A549 (cell line): ENCODE measurements at regions not wholly inside any gene's neighbourhood (a gene's known extent, or its start where the extent isn't known, plus 50 kb on each side); places are given as distances from the start of the nearest gene placed in this dataset.

ENCODE experiments used
- ATAC-seq, 2 experiments: fragments of 200-7000 bp in 1 of 2; fragments of >200 bp in 1 of 2; cut with Nextera tagmentation in 1 of 2; cut with Tn5 transposase in 1 of 2; 3 replicates each; pipeline versions ENCODE4 v1.8.0 to v1.9.1; 2018 to 2020; ENCODE audit warnings: mild to moderate bottlenecking in 1 of 2, moderate library complexity in 1 of 2
- CTCF ChIA-PET: fragments of 300-600 bp; sonication (Branson Sonifier 250); formaldehyde crosslinking; extraction: SDS; loops from one replicate; lab custom pipeline; 2021; ENCODE audit warnings: antibody characterized with exemption, inconsistent platforms; lab: Yijun Ruan, JAX
- POLR2A ChIA-PET: fragments of 350-600 bp; formaldehyde crosslinking; extraction: SDS; loops from one replicate; lab custom pipeline; 2021; ENCODE audit warnings: antibody characterized with exemption, inconsistent platforms; lab: Yijun Ruan, JAX
- DNase-seq, 2 experiments: peaks; one replicate each; pipeline versions ENCODE4 v3.0.0 to v3.0.0-alpha.2; 2011 to 2016; ENCODE audit warnings: low read depth in 1 of 2, low spot score in 1 of 2
- FAIRE-seq: peaks from 2 replicates; lab custom pipeline; 2011; peaks lifted over from hg19 to GRCh38; lab: Jason Lieb, UNC
- H3K27ac ChIP-seq, 2 experiments: fragments of >200 bp; sonication (Bioruptor Twin); formaldehyde crosslinking; 3 replicates each; pipeline ENCODE4 v1.5.1; 2016 to 2017
- H3K4me1 ChIP-seq: fragments of >200 bp; sonication (Bioruptor Twin); formaldehyde crosslinking; 3 replicates; pipeline ENCODE4 v1.6.1; 2016
- H3K4me2 ChIP-seq: fragments of >200 bp; sonication (Bioruptor Twin); formaldehyde crosslinking; 3 replicates; pipeline ENCODE4 v1.6.1; 2016
- H3K4me3 ChIP-seq: fragments of >200 bp; sonication (Bioruptor Twin); formaldehyde crosslinking; 3 replicates; pipeline ENCODE4 v1.5.1; 2016
- H3K9me3 ChIP-seq: fragments of >200 bp; sonication (Bioruptor Twin); formaldehyde crosslinking; 3 replicates; pipeline ENCODE4 v1.6.1; 2016
- ATOH8 ChIP-seq: fragments of 250-450 bp; sonication (Bioruptor Pico); IDR thresholded peaks from 2 replicates; pipeline ENCODE4 v1.5.0; 2020; ENCODE audit warnings: low read depth, mild to moderate bottlenecking, moderate library complexity
- BCL3 ChIP-seq: fragments of >200 bp; sonication (Bioruptor Twin); formaldehyde crosslinking; IDR thresholded peaks from 3 replicates; pipeline ENCODE4 v1.6.1; 2016
- CBX2 ChIP-seq: fragments of 200-600 bp; sonication (generic); IDR thresholded peaks from 2 replicates; pipeline ENCODE4 v1.6.1; 2016; ENCODE audit warnings: low read depth, mild to moderate bottlenecking, borderline replicate concordance
- CHD4 ChIP-seq: fragments of 200-600 bp; sonication (generic); IDR thresholded peaks from 2 replicates; pipeline ENCODE4 v1.6.1; 2016; ENCODE audit warnings: antibody characterized with exemption, mild to moderate bottlenecking, borderline replicate concordance
- CTCF ChIP-seq: fragments of >200 bp; sonication (Bioruptor Twin); formaldehyde crosslinking; IDR thresholded peaks from 3 replicates; pipeline ENCODE4 v1.5.1; 2016
- E2F6 ChIP-seq: IDR thresholded peaks from 2 replicates; pipeline ENCODE4 v1.6.1; 2012; ENCODE audit warnings: low read depth, borderline replicate concordance
- EHF ChIP-seq: fragments of 250-450 bp; sonication (Bioruptor Pico); IDR thresholded peaks from 2 replicates; pipeline ENCODE4 v1.5.0; 2020; ENCODE audit warnings: mild to moderate bottlenecking
- ESRRA ChIP-seq: fragments of 150-350 bp; IDR thresholded peaks from 2 replicates; pipeline ENCODE4 v1.6.1; 2014; ENCODE audit warnings: mild to moderate bottlenecking, low read length, borderline replicate concordance
- FOSB ChIP-seq: fragments of 250-450 bp; sonication (Bioruptor Pico); IDR thresholded peaks from 2 replicates; pipeline ENCODE4 v1.5.0; 2020; ENCODE audit warnings: mild to moderate bottlenecking, moderate library complexity
- FOSL2 ChIP-seq, 2 experiments: fragments of 450-650 bp in 1 of 2; fragments of >200 bp in 1 of 2; sonication (Bioruptor Twin) in 1 of 2; formaldehyde crosslinking; IDR thresholded peaks; 2 replicates each; pipeline versions ENCODE4 v1.5.0 to v1.6.1; 2016 to 2020; ENCODE audit warnings: mild to moderate bottlenecking in 1 of 2, moderate library complexity in 1 of 2
- FOXS1 ChIP-seq: fragments of 250-450 bp; sonication (Bioruptor Pico); IDR thresholded peaks from 2 replicates; pipeline ENCODE4 v1.5.0; 2020; ENCODE audit warnings: mild to moderate bottlenecking, moderate library complexity
- HOXB5 ChIP-seq: fragments of 250-450 bp; sonication (Bioruptor Pico); IDR thresholded peaks from 2 replicates; pipeline ENCODE4 v1.5.0; 2020; ENCODE audit warnings: mild to moderate bottlenecking, moderate library complexity
- MAFK ChIP-seq: fragments of 450-650 bp; IDR thresholded peaks from 2 replicates; pipeline ENCODE4 v1.6.1; 2014; ENCODE audit not compliant: partially characterized antibody
- MYC ChIP-seq: IDR thresholded peaks from 2 replicates; pipeline ENCODE4 v1.6.1; 2012; ENCODE audit warnings: mild to moderate bottlenecking, inconsistent platforms, low read length, improper control_type of control experiment, borderline replicate concordance
- NFE2L2 ChIP-seq: fragments of 150-350 bp; conservative IDR thresholded peaks from 2 replicates; pipeline ENCODE4 v1.6.1; 2014; ENCODE audit warnings: low read length
- PHF8 ChIP-seq: fragments of 200-600 bp; sonication (generic); IDR thresholded peaks from 2 replicates; pipeline ENCODE4 v1.6.1; 2016; ENCODE audit warnings: low read depth, mild to moderate bottlenecking, antibody characterized with exemption, moderate library complexity, borderline replicate concordance
- POLR2A ChIP-seq: IDR thresholded peaks from 2 replicates; pipeline ENCODE4 v1.6.1; 2012; ENCODE audit warnings: mild to moderate bottlenecking, low read length
- POLR2AphosphoS2 ChIP-seq: conservative IDR thresholded peaks from 2 replicates; pipeline ENCODE4 v1.6.1; 2012; ENCODE audit warnings: low read length, improper control_type of control experiment, inconsistent platforms
- RNF2 ChIP-seq: fragments of 200-600 bp; sonication (generic); IDR thresholded peaks from 2 replicates; pipeline ENCODE4 v1.6.1; 2016; ENCODE audit warnings: low read depth, mild to moderate bottlenecking, antibody characterized with exemption, moderate library complexity, borderline replicate concordance
- SREBF2 ChIP-seq: fragments of 450-650 bp; IDR thresholded peaks from 2 replicates; pipeline ENCODE4 v1.6.1; 2014; ENCODE audit warnings: mild to moderate bottlenecking, moderate library complexity
- USF2 ChIP-seq: fragments of 450-650 bp; IDR thresholded peaks from 2 replicates; pipeline ENCODE4 v1.6.1; 2014; ENCODE audit warnings: antibody characterized with exemption
- WGBS: methylation state at CpG from one replicate; pipeline ENCODE4 v1.1.6; 2017; ENCODE audit errors: missing lambda C conversion rate; 5-methylcytosine and 5-hydroxymethylcytosine counted together

- TF ChIP-seq CHD4, result no peak
- no peak for TF ChIP-seq FOXS1 (CRISPR knock-in tag)
- TF ChIP-seq ESRRA, result no peak
- TF ChIP-seq MAFK, result no peak
- TF ChIP-seq USF2, result no peak
- no peak for TF ChIP-seq POLR2A
- no peak for TF ChIP-seq POLR2AphosphoS2
- TF ChIP-seq EHF (CRISPR knock-in tag), result no peak
- no peak for TF ChIP-seq FOSL2 (IDR thresholded peaks at IDR 0.05)
- TF ChIP-seq FOSL2 (CRISPR knock-in tag; IDR thresholded peaks at IDR 0.05), result no peak
- no peak for TF ChIP-seq HOXB5 (CRISPR knock-in tag)
- no peak for TF ChIP-seq SREBF2
- no peak for TF ChIP-seq E2F6
- TF ChIP-seq NFE2L2, result no peak
- no peak for TF ChIP-seq MYC
- no peak for TF ChIP-seq FOSB
- Histone ChIP-seq H3K4me1 (no peaks in the 10 kb centered on the region), H3K4me2 (no peak overlapping the region), H3K9me3 (no peaks in the 10 kb centered on the region), H3K27ac (no peak overlapping the region), H3K4me3 (no peak overlapping the region)
- 43% methylated on average over 12 of the region's 12 CpGs for WGBS
- CTCF ChIA-PET, result no interaction called here
- no peak for FAIRE-seq
- no peak for DNase-seq
- ATAC-seq, result no peak
- POLR2A ChIA-PET, result no interaction called here
These were observed 381.0 kb upstream of the RGMA start for GRCh38 chr15:93469994-93470393.

- CTCF ChIA-PET, result no interaction called here
- no peak for TF ChIP-seq RNF2
- TF ChIP-seq CBX2, result no peak
- TF ChIP-seq FOSB, result no peak
- no peak for TF ChIP-seq PHF8
- no peak for TF ChIP-seq MAFK
- no peak for TF ChIP-seq ATOH8
- no peak for TF ChIP-seq EHF (CRISPR knock-in tag)
- no peak for TF ChIP-seq CTCF
- TF ChIP-seq BCL3, result no peak
- H3K4me1 ChIP-seq, result no peaks in the 10 kb centered on the region
- 0% methylated on average over 3 of the region's 3 CpGs for WGBS
- H3K4me2 ChIP-seq, result no peak overlapping the region
- H3K4me3 ChIP-seq, result no peak overlapping the region
- H3K27ac ChIP-seq, result no peak overlapping the region
- no peak for DNase-seq
- POLR2A ChIA-PET, result no interaction called here
- no peak for FAIRE-seq
- ATAC-seq, result peak in 1 of 2 experiments; percentile 50; a peak in 1 of 6 replicates
- H3K9me3 ChIP-seq, result no peaks in the 10 kb centered on the region
These were observed 378.3 kb upstream of the RGMA start for GRCh38 chr15:93467337-93467736.
